Adrenal gland (tissue), 5 donors: ENCODE measurements at regions not wholly inside any gene's neighbourhood (a gene's known extent, or its start where the extent isn't known, plus 50 kb on each side); places are given as distances from the start of the nearest gene placed in this dataset.

Experiments used
- POLR2A ChIP-seq, 2 donors: fragments of 450-650 bp; IDR thresholded peaks; one replicate each; pipeline ENCODE4 v1.6.1; 2017; ENCODE audit warnings: antibody characterized with exemption in 2 of 2, mild to moderate bottlenecking in 2 of 2, moderate library complexity in 1 of 2
- TF ChIP-seq, protein P1 (sequence below), 6 experiments: fragments of 450-650 bp in 4 of 6; fragments of 200-600 bp in 2 of 6; sonication (generic) in 1 of 6; IDR thresholded peaks; 1 replicate in 5 of 6; 2 replicates in 1 of 6; pipeline versions ENCODE4 v1.5.1 to v1.8.0; 2016 to 2021; ENCODE audit warnings: antibody characterized with exemption in 6 of 6, mild to moderate bottlenecking in 2 of 6, moderate library complexity in 1 of 6
- donor health status: DM: no; HTN: no; CAD: no.

GRCh38 chrX:13096728-13097127, 52.3 kb upstream of the FAM9C start:
- TF ChIP-seq POLR2A (IDR thresholded peaks at IDR 0.05) = no peak
- TF ChIP-seq, protein P1, sequence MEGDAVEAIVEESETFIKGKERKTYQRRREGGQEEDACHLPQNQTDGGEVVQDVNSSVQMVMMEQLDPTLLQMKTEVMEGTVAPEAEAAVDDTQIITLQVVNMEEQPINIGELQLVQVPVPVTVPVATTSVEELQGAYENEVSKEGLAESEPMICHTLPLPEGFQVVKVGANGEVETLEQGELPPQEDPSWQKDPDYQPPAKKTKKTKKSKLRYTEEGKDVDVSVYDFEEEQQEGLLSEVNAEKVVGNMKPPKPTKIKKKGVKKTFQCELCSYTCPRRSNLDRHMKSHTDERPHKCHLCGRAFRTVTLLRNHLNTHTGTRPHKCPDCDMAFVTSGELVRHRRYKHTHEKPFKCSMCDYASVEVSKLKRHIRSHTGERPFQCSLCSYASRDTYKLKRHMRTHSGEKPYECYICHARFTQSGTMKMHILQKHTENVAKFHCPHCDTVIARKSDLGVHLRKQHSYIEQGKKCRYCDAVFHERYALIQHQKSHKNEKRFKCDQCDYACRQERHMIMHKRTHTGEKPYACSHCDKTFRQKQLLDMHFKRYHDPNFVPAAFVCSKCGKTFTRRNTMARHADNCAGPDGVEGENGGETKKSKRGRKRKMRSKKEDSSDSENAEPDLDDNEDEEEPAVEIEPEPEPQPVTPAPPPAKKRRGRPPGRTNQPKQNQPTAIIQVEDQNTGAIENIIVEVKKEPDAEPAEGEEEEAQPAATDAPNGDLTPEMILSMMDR (IDR thresholded peaks at IDR 0.05) = no peak
